ENCODE measurements at regions not wholly inside any gene's neighbourhood (a gene's known extent, or its start where the extent isn't known, plus 50 kb on each side); places are given as distances from the start of the nearest gene placed in this dataset.

DNA sequence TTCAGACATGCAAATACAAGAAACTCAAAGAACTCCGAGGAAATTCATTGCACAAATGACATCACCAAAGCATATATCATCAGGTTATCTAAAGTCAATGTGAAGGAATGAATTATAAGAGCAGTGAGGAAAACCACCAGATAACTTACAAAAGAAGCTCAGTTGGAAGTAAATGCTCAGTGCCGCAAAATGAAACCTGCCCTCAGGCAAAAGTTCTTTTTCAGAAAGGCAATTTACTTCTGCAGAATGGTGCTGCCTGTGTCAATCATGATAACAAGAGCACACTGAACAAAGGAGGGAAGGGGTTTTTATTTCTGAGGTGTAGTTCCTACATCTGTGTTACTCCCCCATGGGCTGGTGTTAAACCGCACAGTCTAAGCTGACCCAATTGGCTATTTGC lies 550.6 kb upstream of the SEMA3D start:
- no peak for DNase-seq (ENCODE audit: low read depth in 3 of 3, low spot score in 2 of 3)

DNA sequence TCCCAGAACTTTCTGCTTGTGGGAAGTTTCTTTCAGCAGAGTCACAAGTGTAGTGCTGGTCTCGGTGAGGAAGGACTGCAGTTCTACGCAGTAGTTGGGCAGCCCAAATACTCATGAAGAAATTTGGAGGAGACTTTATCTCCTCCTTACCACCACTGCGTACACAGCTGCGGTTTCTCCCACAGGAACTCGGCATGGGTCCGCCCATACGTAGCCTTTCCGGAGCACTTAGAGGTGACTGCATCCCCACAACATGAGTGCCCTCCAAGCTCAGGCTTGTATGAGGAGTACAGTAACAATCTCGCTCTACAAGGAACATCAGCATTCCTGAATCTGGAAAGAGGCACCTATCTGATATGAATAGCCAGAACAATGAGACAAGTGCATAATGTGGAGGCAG lies 549.2 kb upstream of the SEMA3D start:
- DNase-seq (ENCODE audit: low read depth in 3 of 3, low spot score in 2 of 3), result no peak

DNA sequence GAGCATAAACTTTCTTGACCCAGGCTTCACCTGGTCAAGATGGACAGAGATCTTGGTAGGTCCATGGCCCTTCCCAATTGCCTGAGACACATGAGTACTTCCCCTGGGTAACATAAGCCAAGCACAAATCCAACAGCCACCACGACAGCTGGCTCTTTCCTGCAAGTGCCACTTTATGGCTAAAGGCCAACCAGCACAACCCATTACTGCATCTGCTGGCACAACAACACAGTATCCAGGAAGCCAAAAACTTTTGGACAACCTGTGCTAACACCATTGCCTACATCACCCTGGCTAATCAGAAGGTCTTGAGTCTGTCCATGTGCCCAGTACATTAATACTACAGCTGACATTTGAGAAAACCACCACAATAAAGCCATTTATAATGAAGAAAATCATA lies 548.0 kb upstream of the SEMA3D start:
- no peak for DNase-seq (ENCODE audit: low read depth in 3 of 3, low spot score in 2 of 3)

DNA sequence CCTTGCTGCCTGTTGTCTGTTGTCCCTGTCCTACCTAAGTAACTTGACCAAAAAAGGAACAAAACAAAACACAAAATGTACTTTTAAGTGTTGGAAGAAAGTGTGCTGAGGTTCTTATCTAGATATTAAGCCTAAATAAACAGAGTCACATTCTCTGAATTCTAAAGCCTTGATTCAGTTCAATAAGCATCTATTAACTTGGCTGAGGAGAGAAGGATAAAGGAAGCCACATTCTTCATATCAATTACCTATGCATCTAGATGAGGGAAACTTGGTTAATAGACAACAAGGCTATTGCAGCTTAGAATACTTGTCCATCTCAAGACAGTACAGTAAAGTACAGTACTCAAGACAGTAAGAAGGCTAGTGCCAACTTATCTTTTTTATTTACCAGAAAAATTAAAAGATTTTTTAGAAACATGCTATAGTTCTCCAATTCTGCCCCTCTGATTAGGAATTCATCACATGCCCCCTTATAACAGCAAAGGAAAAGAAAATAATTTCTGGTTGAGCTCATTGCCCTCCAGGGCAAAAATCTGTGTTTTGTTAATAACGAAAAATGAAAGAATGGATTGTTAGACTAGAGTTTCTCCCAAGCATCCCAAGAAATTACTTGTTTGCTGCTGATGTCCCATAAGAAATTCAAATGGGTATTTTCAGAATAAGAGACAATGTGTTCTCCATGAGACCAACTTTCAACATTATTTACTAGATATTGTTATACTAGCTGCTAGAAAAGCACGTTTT lies 546.5 kb upstream of the SEMA3D start:
- no peak for DNase-seq (ENCODE audit: low read depth in 3 of 3, low spot score in 2 of 3)

DNA sequence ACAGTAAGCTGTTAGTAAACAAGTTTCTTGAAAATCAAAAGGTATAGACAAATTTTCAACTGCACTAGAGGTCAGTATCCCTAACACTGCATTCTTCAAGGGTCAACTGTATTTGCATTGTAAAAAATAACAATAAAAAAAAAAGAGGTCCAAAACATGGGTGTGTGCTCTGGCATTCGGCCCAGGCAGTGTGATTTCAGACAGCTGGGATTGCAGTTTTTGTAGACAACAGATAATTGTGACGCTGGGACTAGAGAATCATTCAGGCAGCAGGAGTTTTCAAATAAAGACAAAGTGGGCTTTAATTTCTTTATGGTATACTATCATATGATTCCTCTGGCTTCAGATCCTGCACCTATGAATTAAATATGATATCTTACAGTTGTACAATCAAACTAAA lies 543.2 kb upstream of the SEMA3D start:
- no peak for DNase-seq (ENCODE audit: low read depth in 3 of 3, low spot score in 2 of 3)

DNA sequence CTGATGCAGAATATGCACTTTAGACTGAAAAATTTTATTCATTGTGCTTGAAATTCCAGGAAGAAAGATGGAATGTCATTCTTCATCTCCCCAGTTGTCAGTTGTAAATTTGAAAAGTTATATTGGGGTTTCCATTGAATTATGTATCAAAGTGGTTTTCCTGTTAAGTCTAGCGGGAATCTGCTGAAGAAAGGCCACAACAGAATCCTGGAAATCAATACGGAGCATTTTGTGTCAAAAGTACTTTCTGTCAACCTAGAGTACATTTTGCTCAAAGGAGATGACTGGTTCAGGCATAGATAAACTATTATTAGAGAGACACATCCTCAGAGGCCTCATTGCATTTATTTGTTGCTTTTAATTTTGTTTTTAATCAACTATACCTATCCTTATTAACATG lies 538.2 kb upstream of the SEMA3D start:
- no peak for DNase-seq (ENCODE audit: low read depth in 3 of 3, low spot score in 2 of 3)

DNA sequence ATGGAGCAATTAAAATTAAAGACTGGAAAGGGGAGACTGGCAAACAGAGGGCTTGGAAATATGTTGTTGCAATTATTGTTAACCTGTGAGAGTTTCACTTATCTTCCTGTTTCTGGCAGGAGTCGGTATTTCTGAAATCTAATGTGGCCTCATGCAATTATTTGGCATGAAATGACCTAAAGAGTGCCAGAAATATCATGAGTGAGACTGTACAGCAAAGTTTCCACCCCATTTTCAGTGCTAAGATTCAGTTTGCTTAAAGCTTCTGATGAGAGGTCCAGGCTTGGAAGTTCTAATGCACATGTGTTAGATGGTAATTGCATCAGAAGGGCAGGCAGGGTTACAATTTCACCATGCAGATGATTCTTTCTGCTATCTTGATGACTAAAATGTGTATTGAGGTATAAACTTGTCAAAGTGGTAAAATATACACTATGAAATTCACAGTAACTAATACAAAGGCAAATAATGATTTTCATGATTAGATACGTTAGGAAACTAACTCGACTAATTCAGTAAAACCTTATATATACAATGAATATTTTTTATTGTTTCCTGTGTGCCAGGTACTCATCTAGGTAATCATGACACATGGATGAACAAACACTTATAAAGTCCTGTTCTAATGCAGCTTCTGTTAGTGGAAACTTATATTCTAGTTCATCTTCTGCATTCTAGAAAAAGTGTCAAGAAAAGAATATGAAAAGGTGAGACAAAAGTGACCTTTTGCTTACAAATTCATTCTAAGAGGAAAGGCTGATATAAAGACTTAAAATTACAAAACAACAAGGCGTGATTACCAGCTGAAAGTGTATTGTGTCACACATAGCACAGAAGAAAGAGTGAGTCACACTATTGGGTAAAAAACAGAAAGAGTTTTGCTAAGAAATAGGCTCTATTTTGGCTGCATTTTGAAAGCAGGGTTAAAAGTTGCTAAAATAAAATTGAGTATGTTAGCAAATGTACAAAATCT lies 533.4 kb upstream of the SEMA3D start:
- no peak for DNase-seq (ENCODE audit: low read depth in 3 of 3, low spot score in 2 of 3)

DNA sequence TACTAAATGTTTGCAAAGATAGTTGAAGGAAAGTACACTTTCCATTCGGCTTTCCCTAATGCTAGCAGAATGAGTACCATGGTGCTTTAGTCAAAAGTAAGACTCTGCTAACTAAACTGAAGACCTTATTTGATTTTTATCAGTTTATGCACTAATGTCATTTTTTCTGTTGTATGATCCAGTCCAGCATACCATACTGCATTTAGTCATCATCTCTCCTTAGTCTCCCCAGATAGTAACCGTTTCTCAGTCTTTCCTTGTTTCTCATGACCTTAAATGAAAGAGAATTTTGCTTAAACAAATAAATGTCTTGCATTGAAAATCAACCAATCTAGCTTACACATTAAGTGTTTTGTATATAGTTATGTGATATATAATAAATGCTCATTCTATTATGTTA lies 529.5 kb upstream of the SEMA3D start:
- no peak for DNase-seq (ENCODE audit: low read depth in 3 of 3, low spot score in 2 of 3)

DNA sequence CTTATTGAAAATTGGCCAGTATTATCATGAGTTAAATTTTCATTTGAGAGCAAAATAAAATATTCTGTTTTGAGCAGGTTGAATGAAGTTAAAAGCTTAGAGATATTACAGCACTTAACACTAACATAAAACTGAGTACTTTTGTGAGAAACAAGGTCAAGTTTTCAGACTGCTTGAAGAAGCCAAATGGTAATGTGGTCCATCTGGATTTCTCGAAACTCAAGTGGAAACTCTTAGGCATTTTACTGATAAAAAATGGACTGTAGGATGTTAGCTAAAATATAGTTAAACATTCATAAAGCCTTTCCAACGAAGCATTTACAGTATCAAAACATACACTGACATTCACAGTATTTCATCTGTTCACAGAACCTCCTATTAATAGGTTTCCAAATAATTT lies 528.1 kb upstream of the SEMA3D start:
- DNase-seq (ENCODE audit: low read depth in 3 of 3, low spot score in 2 of 3), result no peak

DNA sequence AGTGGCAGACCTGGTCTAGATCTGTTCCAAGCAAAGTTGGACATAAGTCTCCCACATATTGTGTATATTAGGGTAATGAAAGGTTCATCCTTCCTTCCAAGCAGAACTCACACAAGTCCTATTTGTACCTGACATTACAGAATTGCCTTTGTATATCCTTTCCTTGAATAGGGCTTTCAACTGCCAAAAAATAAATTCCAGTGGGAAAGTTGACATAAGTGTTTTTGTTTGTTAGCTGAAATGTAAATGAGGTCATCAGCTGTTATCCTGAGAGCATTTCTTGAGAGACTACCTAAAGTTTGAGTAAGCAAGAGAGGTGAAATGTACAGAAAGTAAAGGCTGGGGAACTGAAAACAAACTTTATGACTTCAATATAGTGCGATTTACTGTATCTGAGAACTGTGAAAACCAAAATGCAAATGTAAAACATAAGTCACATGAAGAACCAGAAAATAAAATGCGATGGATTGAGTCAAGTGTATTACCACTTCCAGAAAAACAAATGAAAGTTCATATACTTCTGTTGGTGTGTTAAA lies 527.3 kb upstream of the SEMA3D start:
- DNase-seq (ENCODE audit: low read depth in 3 of 3, low spot score in 2 of 3), result no peak

DNA sequence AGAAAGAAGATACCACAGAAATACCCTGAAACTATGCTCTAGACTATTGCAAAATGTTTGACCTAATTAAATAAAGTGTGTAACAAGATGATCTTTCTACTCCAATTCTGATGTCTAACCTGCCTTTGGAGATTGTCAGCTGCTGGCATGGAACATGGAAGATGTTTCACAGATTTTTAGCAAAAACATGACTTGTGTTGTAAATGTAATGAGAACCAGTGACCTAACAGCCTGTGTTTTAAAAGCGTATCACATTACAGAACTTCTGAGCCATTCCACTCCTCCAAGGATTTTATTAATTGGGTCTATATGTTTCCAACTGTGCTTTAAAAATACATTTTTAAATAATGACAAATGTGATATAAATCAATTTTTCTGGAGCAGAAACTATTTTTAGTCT lies 526.3 kb upstream of the SEMA3D start:
- no peak for DNase-seq (ENCODE audit: low read depth in 3 of 3, low spot score in 2 of 3)

DNA sequence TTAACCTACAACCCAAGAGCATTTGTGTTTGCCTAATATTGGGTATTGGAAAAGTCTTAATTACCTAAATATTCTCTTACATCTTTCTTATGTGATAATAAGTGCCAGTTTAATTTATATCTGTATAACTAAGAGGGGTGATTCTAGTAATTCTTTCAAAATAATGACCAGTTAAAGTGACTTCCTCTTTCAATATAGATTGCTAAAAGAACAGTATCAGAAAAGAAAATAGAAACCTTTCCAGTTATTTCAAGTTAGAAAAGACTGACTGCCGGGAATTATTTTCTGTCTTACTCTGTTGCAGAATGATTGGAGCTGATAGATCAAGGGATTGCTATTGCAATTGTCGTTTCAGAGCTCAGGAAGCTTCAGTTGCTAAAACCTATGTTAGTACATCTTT lies 525.0 kb upstream of the SEMA3D start:
- no peak for DNase-seq (ENCODE audit: low read depth in 3 of 3, low spot score in 2 of 3)

DNA sequence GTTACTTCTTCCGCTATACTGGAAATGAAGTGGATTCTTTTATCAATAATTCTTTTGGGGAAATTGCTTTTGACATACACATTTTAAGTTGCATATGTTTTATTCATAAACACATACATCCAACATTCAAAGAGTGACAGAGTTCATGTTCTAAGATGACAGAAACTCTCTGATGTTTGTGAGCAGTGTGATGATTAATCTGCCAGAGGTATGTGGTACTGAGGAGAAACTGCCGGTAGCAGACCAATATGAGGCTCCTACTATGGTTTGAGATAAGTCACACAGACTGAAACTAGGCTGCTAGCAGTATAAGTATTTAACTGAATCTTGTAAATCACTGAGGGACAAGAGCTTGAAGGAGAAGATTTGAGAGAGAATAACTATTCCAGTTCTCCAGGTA lies 524.1 kb upstream of the SEMA3D start:
- DNase-seq (ENCODE audit: low read depth in 3 of 3, low spot score in 2 of 3), result no peak

DNA sequence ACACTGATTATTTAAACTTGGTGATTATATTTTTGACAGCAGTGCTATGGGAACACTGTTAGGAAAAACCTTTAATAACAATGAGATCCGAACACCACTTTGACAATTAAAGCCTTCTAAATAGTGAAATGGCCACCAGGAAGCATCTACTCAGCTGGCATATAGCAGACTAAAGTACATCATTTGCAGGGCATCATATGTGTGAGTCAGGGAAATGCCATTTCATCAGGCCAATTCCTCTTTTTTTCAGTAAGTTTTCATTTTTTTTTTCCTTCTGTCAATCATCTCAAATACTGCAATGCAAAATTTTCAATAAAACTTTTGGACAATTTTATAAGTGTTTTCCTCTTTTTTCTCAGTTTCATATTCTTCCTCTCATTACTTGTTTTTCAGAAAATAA lies 521.4 kb upstream of the SEMA3D start:
- no peak for DNase-seq (ENCODE audit: low read depth in 3 of 3, low spot score in 2 of 3)

DNA sequence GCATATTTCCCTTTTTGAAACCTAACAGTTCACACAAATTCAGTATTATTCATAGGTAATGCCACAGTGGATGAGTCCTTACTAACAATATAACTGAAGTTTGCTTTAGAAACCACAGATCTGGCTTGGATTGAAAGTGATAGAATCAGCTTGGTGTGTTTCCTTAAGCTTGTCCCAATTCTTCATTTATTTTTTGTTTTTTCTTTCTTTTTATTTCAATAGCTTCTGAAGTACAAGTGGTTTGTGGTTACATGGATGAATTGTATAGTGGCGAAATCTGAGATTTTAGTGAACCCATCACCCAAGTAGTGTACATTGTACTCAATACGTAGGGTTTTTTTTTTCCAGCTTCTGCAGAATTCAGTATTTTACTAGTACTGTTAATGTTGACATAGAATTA lies 518.2 kb upstream of the SEMA3D start:
- no peak for DNase-seq (ENCODE audit: low read depth in 3 of 3, low spot score in 2 of 3)

DNA sequence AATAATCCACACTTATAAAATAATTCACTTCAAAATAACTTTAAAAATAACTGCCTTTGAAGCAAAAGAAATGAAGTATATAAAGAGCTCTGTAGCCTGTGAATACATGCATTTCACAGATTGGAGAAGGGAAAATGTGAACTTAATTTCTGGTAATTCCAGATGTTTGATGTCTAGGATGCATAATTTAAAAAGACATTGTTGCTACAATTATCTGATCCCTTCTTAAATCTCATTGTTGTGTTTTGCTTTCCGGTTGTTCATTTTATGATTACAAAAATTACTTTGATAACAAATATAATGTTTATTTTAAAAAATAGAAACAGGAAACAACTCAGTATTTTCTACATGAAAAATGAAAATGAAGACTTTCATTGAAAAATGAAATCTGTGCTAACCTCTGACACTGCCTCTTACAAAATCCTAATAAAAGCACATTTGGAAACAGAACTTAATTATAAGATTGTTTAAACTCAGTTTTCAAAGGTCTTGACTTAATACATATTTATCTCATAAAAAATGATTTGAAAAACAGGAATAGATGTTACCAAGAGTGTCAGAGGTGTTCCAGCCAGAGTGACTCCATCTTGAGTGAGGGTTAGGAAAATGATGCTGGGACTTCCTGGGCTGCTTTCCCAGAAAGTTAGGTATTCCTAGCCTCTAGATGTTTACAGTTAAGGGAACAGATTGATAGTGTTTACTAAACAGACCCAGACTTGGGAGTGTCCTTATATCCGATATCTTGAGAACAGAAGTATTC lies 516.6 kb upstream of the SEMA3D start:
- DNase-seq (ENCODE audit: low read depth in 3 of 3, low spot score in 2 of 3), result no peak

DNA sequence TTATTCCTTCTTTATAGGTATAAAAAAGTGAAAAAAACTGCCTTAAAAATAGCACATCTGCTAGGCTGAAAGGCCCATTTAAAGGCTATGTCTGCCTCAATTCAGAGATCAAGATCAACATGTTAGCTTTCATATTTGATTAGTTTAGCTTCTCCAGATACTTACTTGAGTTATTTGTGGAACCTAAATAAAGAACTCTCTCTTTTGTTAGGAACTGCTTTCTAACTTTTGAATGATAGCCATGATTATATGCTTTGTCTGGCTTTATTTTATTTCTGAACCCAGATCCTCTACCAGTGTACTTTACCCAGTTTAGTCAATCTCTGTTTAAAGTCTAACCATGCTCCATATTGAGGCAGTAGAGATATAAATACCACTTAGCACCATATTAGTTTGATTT lies 515.5 kb upstream of the SEMA3D start:
- DNase-seq (ENCODE audit: low read depth in 3 of 3, low spot score in 2 of 3), result no peak

DNA sequence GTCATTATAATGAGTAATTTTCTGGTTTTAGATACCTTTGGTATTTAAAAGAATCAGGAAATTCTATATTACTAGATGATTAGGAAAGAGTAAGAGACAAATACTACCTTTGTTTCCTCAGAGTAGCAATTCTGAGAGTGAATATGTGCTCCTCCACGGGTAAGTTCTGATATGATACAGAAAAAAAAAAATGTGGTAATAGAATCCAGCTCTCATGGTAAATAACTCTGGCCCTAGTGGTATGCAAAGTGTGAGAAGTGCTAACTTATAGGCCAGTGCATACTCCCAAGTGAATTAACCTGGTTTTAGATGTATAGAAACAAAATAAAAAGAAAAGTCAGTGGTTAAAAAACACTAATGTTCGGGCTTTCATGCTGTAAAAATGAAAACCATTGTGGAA lies 512.6 kb upstream of the SEMA3D start:
- DNase-seq (ENCODE audit: low read depth in 3 of 3, low spot score in 2 of 3), result no peak

DNA sequence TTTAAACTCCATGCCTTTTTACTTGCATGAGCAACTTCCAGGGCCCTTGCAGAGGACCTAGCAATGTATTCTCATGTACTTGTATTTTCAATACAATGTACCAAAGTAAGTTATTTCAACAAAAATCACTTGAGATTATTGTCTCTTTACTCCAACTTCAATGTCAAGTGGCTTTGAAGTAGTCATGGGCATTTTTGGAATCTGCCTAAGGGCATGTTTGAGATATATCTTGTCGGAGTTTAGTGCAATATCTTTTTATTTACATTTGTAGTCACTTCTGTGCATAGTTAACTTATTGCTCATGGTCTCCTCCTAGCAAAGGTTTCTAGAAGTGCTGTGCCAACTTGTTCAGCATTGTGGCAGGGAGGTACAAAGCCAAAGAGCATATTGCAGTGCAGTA lies 508.7 kb upstream of the SEMA3D start:
- DNase-seq (ENCODE audit: low read depth in 3 of 3, low spot score in 2 of 3), result no peak

DNA sequence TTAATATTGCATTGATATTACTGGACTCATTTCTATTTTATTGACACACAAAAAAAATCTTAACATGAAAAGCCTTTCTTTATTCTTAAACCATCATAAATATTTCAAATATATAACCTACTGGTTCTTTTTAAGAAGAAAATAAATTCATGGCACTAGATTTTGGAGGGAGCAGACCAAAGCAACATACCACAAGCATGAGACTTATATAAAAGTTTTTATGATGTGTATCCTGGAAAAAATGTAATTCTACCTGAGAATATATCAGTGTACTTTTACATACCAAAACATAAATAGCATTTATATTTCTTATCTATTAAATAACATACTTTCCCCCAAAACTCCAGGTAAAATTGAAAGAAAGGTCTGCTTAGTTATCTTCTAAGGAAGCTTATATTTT lies 508.2 kb upstream of the SEMA3D start:
- no peak for DNase-seq (ENCODE audit: low read depth in 3 of 3, low spot score in 2 of 3)

DNA sequence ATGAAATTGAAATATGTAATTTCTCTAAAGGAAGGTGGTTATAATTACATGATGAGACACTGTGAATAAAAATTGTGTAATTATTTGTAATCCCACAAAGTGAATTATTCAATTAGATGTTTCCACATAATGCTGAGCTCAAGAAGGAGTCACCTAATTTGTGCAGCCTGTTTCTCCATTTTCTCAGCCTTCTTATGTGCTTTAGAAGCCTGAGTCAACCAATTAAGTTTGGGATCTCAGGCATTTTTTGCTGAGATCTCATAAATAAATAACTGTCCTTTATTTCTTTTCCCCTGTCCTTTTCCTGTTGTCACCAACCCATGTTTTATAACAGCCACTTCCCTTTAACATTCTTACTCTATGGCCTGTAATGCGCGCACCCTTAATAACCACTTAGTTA lies 506.5 kb upstream of the SEMA3D start:
- no peak for DNase-seq (ENCODE audit: low read depth in 3 of 3, low spot score in 2 of 3)

All from right renal cortex interstitium (tissue), 3 donors.